Keratinocyte (primary cell): ENCODE measurements at regions not wholly inside any gene's neighbourhood (a gene's known extent, or its start where the extent isn't known, plus 50 kb on each side); places are given as distances from the start of the nearest gene placed in this dataset.

Source experiments
- EZH2 ChIP-seq: IDR thresholded peaks from one replicate; pipeline ENCODE4 v1.6.1; 2012; ENCODE audit warnings: inconsistent platforms, mild to moderate bottlenecking, low read length, moderate library complexity
- TF ChIP-seq, protein P1 (sequence below), 3 experiments: IDR thresholded peaks in 1 of 3; conservative IDR thresholded peaks in 1 of 3; optimal IDR thresholded peaks in 1 of 3; 2 replicates in 2 of 3; 3 replicates in 1 of 3; pipeline versions ENCODE3 to v1.5.1; 2011; ENCODE audit warnings: low read length in 3 of 3, mild to moderate bottlenecking in 3 of 3, moderate library complexity in 2 of 3, control low read depth in 1 of 3, inconsistent platforms in 1 of 3; ENCODE audit not compliant: insufficient read depth in 2 of 3; ENCODE audit errors: extremely low read depth in 1 of 3

- TF ChIP-seq, protein P1, sequence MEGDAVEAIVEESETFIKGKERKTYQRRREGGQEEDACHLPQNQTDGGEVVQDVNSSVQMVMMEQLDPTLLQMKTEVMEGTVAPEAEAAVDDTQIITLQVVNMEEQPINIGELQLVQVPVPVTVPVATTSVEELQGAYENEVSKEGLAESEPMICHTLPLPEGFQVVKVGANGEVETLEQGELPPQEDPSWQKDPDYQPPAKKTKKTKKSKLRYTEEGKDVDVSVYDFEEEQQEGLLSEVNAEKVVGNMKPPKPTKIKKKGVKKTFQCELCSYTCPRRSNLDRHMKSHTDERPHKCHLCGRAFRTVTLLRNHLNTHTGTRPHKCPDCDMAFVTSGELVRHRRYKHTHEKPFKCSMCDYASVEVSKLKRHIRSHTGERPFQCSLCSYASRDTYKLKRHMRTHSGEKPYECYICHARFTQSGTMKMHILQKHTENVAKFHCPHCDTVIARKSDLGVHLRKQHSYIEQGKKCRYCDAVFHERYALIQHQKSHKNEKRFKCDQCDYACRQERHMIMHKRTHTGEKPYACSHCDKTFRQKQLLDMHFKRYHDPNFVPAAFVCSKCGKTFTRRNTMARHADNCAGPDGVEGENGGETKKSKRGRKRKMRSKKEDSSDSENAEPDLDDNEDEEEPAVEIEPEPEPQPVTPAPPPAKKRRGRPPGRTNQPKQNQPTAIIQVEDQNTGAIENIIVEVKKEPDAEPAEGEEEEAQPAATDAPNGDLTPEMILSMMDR (optimal IDR thresholded peaks at IDR 0.05 in 1 of 3, IDR thresholded peaks at IDR 0.05 in 1 of 3, conservative IDR thresholded peaks at IDR 0.05 in 1 of 3; ENCODE audit: extremely low read depth in 1 of 3, insufficient read depth in 2 of 3, low read length in 3 of 3) = no peak
- no peak for TF ChIP-seq EZH2
These were observed 257.3 kb upstream of the SPRY2 start for GRCh38 chr13:80598189-80598588.
